OCI-LY3 (cell line): ENCODE measurements at regions not wholly inside any gene's neighbourhood (a gene's known extent, or its start where the extent isn't known, plus 50 kb on each side); places are given as distances from the start of the nearest gene placed in this dataset.

Source experiments
- H2AFZ ChIP-seq: fragments of 200-600, 300-600 bp; shearing (Covaris generic); 2 replicates; pipeline ENCODE4 v1.6.0; 2014; ENCODE audit warnings: antibody characterized with exemption, low read depth, low read length
- H3K27ac ChIP-seq: fragments of 200-600, 300-600 bp; sonication (generic); 2 replicates; pipeline ENCODE4 v1.5.1; 2014; ENCODE audit warnings: mild to moderate bottlenecking, low read length, moderate library complexity, mixed read lengths
- H3K27me3 ChIP-seq: fragments of 200-600, 300-600 bp; sonication (generic); 2 replicates; pipeline ENCODE4 v1.6.1; 2014; ENCODE audit warnings: low read depth, low read length, mixed read lengths
- H3K36me3 ChIP-seq: fragments of 200-600, 300-600 bp; sonication (generic); replicated peaks from 2 replicates; pipeline ENCODE3; 2014; ENCODE audit warnings: low read depth, low read length, mixed read lengths
- H3K4me1 ChIP-seq: fragments of 300-600, 200-600 bp; sonication (generic); 2 replicates; pipeline ENCODE4 v1.6.1; 2014; ENCODE audit warnings: low read length, mixed read lengths
- H3K4me2 ChIP-seq: fragments of 200-600, 300-600 bp; sonication (generic); 2 replicates; pipeline ENCODE4 v1.6.1; 2014; ENCODE audit warnings: low read length, mixed read lengths
- H3K4me3 ChIP-seq: fragments of 300-600, 200-600 bp; sonication (generic); 2 replicates; pipeline ENCODE4 v1.5.1; 2014; ENCODE audit warnings: antibody characterized with exemption, mild to moderate bottlenecking, low read length, moderate library complexity
- H3K79me2 ChIP-seq: fragments of 300-600, 200-600 bp; shearing (Covaris generic); 2 replicates; pipeline ENCODE4 v1.6.1; 2014; ENCODE audit warnings: mild to moderate bottlenecking, low read length, mixed read lengths
- H3K9ac ChIP-seq: fragments of 300-600, 200-600 bp; shearing (Covaris generic); 2 replicates; pipeline ENCODE4 v1.6.0; 2014; ENCODE audit warnings: mild to moderate bottlenecking, low read length, moderate library complexity
- H3K9me3 ChIP-seq: fragments of 200-600, 300-600 bp; shearing (Covaris generic); 2 replicates; pipeline ENCODE4 v1.6.1; 2014; ENCODE audit warnings: low read length, mixed read lengths; ENCODE audit not compliant: insufficient read depth
- H4K20me1 ChIP-seq: fragments of 200-600, 300-600 bp; sonication (generic); 2 replicates; pipeline ENCODE4 v1.6.1; 2016; ENCODE audit warnings: low read length, mixed read lengths; ENCODE audit not compliant: insufficient read depth
- CTCF ChIP-seq: fragments of 200-600, 300-600 bp; sonication (generic); IDR thresholded peaks from 2 replicates; pipeline ENCODE4 v1.5.1; 2014; ENCODE audit warnings: antibody characterized with exemption, low read length, low read depth
- EZH2phosphoT487 ChIP-seq: fragments of 200-600 bp; shearing (Covaris generic); IDR thresholded peaks from 2 replicates; pipeline ENCODE4 v1.6.1; 2018; ENCODE audit warnings: antibody characterized with exemption, mixed run types, low read depth

GRCh38 chr4:60944060-60944459, 256.1 kb upstream of the ADGRL3 start:
- Histone ChIP-seq H3K36me3 (no peaks in the 10 kb centered on the region), H3K4me3 (no peak overlapping the region), H3K27ac (no peak overlapping the region), H3K79me2 (no peaks in the 10 kb centered on the region), H2AFZ (no peak overlapping the region), H3K4me1 (no peaks in the 10 kb centered on the region), H3K4me2 (no peak overlapping the region), H4K20me1 (no peaks in the 10 kb centered on the region), H3K9ac (no peak overlapping the region), H3K9me3 (no peaks in the 10 kb centered on the region), H3K27me3 (no peaks in the 10 kb centered on the region)
- TF ChIP-seq EZH2phosphoT487 = no peak
- TF ChIP-seq CTCF = no peak

GRCh38 chr4:60945641-60946040, 254.5 kb upstream of the ADGRL3 start:
- Histone ChIP-seq H3K9ac (no peak overlapping the region), H3K36me3 (no peaks in the 10 kb centered on the region), H3K4me1 (no peaks in the 10 kb centered on the region), H3K4me3 (no peak overlapping the region), H3K9me3 (no peaks in the 10 kb centered on the region), H3K79me2 (no peaks in the 10 kb centered on the region), H3K27me3 (no peaks in the 10 kb centered on the region), H2AFZ (no peak overlapping the region), H4K20me1 (no peaks in the 10 kb centered on the region), H3K4me2 (no peak overlapping the region), H3K27ac (no peak overlapping the region)
- TF ChIP-seq EZH2phosphoT487 = no peak
- no peak for TF ChIP-seq CTCF

GRCh38 chr4:60948008-60948407, 252.1 kb upstream of the ADGRL3 start:
- Histone ChIP-seq H3K36me3 (no peaks in the 10 kb centered on the region), H3K4me2 (no peak overlapping the region), H3K9me3 (no peaks in the 10 kb centered on the region), H3K27me3 (no peaks in the 10 kb centered on the region), H3K4me3 (no peak overlapping the region), H3K27ac (no peak overlapping the region), H3K79me2 (no peaks in the 10 kb centered on the region), H3K4me1 (no peaks in the 10 kb centered on the region), H3K9ac (no peak overlapping the region), H2AFZ (no peak overlapping the region), H4K20me1 (no peaks in the 10 kb centered on the region)
- no peak for TF ChIP-seq EZH2phosphoT487
- no peak for TF ChIP-seq CTCF

- Histone ChIP-seq H3K9ac (no peak overlapping the region), H3K4me3 (no peak overlapping the region), H2AFZ (no peak overlapping the region), H4K20me1 (no peaks in the 10 kb centered on the region), H3K27ac (no peak overlapping the region), H3K79me2 (no peaks in the 10 kb centered on the region), H3K4me2 (no peak overlapping the region), H3K9me3 (no peaks in the 10 kb centered on the region), H3K4me1 (no peaks in the 10 kb centered on the region), H3K27me3 (no peaks in the 10 kb centered on the region), H3K36me3 (no peaks in the 10 kb centered on the region)
- TF ChIP-seq EZH2phosphoT487 (no peak), CTCF (no peak)
Observed at GRCh38 chr4:60952921-60953320, 247.2 kb upstream of the ADGRL3 start.
